HG03064 (cell line): ENCODE measurements at regions not wholly inside any gene's neighbourhood (a gene's known extent, or its start where the extent isn't known, plus 50 kb on each side); places are given as distances from the start of the nearest gene placed in this dataset.

Experiments used
- ATAC-seq: cut with Tn5 transposase; IDR thresholded peaks from one replicate; pipeline ENCODE4 v1.9.1; 2021; ENCODE audit warnings: low read depth; ENCODE audit not compliant: unreplicated experiment

GRCh38 chr3:116767726-116768125 is 58.1 kb downstream of the TUSC7 start:
- ATAC-seq: no peak

GRCh38 chr3:116770815-116771450 is 61.4 kb downstream of the TUSC7 start:
- ATAC-seq: peak; percentile 98

GRCh38 chr3:116776880-116777785 is 67.6 kb downstream of the TUSC7 start:
- ATAC-seq: no peak

GRCh38 chr3:116785226-116785625 is 75.6 kb downstream of the TUSC7 start:
- no peak for ATAC-seq

GRCh38 chr3:116802651-116803050 is 93.1 kb downstream of the TUSC7 start:
- no peak for ATAC-seq

- no peak for ATAC-seq
Observed at GRCh38 chr3:116806351-116806750, 96.8 kb downstream of the TUSC7 start.

- ATAC-seq: no peak
Observed at GRCh38 chr3:116808725-116809124, 99.1 kb downstream of the TUSC7 start.

- no peak for ATAC-seq
Observed at GRCh38 chr3:116809208-116809607, 99.6 kb downstream of the TUSC7 start.

- ATAC-seq: no peak
Observed at GRCh38 chr3:116811754-116812153, 102.2 kb downstream of the TUSC7 start.

GRCh38 chr3:116812949-116813348 is 103.4 kb downstream of the TUSC7 start:
- ATAC-seq: no peak

GRCh38 chr3:116815321-116815720 is 105.7 kb downstream of the TUSC7 start:
- no peak for ATAC-seq

- no peak for ATAC-seq
Observed at GRCh38 chr3:116815831-116816588, 106.4 kb downstream of the TUSC7 start.

- ATAC-seq: no peak
Observed at GRCh38 chr3:116821371-116821770, 111.8 kb downstream of the TUSC7 start.

- ATAC-seq: no peak
Observed at GRCh38 chr3:116824208-116824607, 114.6 kb downstream of the TUSC7 start.

- no peak for ATAC-seq
Observed at GRCh38 chr3:116833202-116833601, 123.6 kb downstream of the TUSC7 start.

- no peak for ATAC-seq
Observed at GRCh38 chr3:116834816-116835215, 125.2 kb downstream of the TUSC7 start.

- ATAC-seq: no peak
Observed at GRCh38 chr3:116835658-116836057, 126.1 kb downstream of the TUSC7 start.

GRCh38 chr3:116836286-116836685 is 126.7 kb downstream of the TUSC7 start:
- ATAC-seq: no peak

- ATAC-seq: no peak
Observed at GRCh38 chr3:116837483-116837882, 127.9 kb downstream of the TUSC7 start.

GRCh38 chr3:116841003-116841735 is 131.6 kb downstream of the TUSC7 start:
- no peak for ATAC-seq
